Islet precursor cell (in vitro differentiated cells): ENCODE measurements at regions not wholly inside any gene's neighbourhood (a gene's known extent, or its start where the extent isn't known, plus 50 kb on each side); places are given as distances from the start of the nearest gene placed in this dataset.
"Not testable (repeated sequence)": the region's sequence is repeated elsewhere in the genome, so short reads cannot be mapped to it uniquely, and the experiment has no call there.

ENCODE experiments used
- DNase-seq: peaks from one replicate; pipeline ENCODE4 v3.0.0-alpha.2; 2018

DNA sequence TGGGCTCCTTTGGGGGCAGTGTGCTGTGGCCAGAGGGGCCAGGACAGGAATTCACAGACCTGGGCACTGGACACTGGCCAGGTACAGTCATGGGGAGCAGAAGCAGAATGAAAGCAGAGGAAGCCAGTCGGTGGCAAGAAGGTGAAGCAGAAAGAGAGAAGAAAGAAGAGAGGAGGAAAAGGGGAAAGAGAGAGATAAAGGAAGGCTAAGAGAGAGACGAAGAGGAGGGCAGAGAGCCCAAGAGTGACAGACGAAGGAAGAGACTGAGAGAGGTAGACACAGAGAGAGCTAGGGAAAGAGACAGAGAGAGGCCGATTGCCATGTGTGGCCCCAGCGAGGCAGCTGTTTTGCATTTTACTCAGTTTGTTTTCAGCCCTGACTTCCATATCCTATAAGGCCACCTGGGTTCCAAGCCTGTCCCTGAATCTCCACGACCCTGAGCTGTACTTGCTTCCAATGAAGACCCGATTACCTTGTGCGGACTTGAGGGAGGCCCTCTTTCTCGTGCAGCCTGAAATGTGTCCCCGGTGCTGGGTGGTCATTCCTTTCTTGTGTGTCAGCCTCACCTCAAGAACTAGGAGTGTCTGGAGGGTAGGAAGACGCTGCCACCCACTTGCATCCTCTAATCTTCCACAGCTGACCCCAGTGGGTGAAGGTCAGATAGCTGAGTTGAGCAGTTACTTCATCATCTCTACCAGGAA, 73.9 kb downstream of the LSM3 start:
- DNase-seq: no peak

DNA sequence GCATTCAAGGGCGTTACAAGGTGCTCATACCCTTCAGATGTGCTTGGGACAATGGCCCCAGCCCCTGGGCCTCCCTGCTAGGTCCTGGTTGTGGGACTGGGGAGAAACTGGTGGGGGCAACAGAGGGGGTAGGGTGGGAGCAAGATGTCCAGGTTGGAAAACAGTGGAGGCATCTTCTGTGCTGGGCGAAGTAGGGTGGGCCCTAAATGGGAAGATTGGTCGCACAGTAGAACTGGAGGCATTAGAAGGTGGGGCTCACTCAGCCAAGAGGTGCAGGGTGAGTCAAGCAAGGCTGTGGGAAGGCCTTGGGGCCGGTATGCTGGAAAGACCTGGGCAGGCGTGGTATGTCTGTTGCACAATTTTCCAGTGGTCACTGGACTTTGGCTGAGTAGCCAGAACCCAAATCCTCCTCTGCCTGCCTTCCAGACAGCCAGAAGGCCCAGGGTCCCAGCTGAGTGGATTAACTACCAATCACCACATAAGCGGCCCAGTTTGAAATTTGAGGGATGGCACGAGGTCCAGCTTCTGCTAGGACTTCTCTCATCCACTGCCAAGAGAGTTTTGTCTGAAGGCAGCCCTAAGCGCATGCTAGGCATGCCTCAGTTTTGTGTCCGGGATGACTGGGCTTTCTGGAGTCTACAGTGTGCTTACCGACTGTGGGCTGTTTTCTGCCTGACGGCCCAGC, 74.5 kb downstream of the LSM3 start:
- DNase-seq: peak; percentile 78

DNA sequence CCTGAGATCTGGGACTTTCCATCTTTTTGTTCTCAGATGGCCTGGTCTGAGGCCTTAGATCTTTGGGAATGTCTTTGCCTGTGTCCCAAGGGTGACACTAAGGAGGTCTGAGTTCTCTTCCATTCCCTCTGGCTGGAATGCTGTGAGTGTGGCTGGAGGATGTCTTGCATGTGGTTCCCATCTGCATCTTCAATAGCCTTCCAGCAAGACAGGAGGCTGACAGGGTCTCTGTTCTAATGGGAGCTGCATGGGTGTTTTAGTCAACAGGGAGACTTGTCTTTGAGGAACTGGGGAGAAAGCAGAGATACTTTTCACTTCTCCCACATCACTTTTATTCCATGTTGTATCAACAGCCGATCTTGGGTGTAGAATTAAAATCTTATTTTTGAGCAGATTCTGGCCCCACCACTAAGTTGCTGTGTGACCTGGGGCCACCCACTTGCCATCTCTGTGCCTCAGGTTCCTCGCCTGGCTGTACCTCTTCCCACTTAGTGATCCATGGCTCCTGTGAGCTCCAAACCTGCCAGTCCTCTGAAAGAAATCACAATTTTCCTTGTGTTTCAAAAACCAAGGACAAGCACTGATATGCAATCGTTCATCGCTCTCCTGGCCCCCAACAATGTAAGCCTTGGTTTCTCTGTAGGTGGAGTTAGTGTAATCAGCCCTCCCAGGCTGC, 75.2 kb downstream of the LSM3 start:
- DNase-seq: no peak

DNA sequence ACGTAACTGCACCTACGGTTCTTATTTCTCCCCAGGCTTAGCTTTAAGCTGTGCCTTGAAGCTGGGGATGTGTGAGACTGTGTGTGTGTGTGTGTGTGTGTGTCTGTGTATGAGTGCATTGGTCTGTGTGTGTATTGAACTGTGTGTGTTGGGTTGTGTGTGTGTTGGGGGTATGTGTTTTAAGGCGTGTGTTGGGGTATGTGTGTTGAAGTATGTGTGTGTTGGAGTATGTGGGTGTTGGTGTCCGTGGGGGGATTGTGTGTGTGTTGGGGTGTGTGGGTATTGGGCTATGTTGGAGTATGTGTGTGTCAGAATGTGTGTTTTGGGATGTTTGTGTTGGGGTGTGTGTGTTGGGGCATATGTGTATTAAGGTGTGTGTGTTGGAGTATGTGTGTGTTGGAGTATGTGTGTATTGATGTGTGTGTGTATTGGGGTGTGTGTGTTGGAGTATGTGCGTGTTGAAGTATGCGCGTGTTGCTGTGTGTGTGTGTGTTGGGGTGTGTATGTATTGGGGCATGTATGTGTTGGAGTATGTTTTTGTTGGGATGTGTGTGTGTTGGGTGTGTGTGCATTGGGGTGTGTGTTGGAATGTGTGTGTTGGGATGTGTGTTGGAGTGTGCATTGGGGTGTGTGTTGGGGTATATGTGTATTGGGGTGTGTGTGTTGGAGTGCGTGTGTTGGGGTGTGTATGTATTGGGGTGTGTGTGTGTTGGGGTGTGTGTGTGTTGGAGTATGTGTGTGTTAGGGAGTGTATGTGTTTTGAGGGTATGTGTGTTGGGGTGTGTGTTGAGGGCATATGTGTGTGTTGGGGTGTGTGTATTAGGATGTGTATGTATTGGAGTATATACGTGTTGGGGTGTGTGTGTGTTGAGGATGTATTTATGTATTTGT, 76.4 kb downstream of the LSM3 start:
- DNase-seq: no peak

DNA sequence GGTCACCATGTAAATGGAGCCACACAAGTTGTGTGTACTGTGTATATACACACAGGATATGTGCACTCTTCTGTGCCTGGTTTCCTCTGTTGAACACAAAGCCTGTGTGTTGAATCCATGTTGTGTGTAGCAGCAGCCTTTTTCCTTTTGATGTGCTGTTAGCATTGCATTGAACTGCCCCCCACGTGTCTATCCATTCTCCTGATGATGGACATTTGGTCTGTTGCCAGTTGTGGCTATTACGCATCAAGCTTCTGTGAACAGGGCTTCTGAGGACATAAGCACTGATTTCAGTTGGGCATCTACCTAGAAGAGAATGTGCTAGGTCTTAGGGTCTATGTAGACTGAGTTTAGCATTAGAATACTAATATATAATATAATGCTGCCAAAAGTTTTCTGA, 77.4 kb downstream of the LSM3 start:
- DNase-seq: no peak

DNA sequence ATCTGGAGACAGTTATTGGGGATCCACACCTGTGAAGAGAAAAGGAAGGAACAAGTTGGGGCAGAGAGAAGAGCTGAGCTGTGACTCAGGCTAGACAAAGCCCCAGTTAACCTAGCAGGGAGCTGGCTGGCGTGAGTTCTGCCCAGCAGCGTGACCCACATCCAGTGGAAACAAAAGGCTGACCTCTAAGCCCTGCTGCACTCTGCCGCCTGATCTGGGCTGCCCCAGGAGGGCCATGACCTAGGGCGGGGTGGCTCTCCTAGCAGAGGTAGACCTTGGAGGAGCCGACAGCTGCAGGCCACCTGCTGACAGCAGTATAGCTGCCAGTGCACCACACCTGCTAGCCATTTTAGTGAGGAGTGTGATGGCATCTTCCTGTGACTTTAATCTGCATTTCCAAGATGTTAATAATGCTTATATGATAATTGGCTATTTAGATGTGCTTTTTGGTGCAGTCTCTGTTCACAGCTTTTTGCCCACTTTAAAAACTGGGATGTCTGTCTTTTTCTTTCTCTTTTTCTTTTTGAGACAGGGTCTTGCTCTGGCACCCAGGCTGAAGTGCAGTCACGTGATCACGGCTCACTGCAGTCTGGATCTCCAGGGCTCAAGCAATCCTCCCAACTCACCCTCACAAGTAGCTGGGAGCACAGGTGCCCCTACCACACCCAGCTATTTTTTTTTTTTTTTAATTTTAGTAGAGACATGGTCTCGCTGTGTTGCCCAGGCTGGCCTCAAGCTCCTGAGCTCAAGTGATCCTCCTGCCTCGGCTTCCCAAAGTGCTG, 78.1 kb downstream of the LSM3 start:
- no peak for DNase-seq

DNA sequence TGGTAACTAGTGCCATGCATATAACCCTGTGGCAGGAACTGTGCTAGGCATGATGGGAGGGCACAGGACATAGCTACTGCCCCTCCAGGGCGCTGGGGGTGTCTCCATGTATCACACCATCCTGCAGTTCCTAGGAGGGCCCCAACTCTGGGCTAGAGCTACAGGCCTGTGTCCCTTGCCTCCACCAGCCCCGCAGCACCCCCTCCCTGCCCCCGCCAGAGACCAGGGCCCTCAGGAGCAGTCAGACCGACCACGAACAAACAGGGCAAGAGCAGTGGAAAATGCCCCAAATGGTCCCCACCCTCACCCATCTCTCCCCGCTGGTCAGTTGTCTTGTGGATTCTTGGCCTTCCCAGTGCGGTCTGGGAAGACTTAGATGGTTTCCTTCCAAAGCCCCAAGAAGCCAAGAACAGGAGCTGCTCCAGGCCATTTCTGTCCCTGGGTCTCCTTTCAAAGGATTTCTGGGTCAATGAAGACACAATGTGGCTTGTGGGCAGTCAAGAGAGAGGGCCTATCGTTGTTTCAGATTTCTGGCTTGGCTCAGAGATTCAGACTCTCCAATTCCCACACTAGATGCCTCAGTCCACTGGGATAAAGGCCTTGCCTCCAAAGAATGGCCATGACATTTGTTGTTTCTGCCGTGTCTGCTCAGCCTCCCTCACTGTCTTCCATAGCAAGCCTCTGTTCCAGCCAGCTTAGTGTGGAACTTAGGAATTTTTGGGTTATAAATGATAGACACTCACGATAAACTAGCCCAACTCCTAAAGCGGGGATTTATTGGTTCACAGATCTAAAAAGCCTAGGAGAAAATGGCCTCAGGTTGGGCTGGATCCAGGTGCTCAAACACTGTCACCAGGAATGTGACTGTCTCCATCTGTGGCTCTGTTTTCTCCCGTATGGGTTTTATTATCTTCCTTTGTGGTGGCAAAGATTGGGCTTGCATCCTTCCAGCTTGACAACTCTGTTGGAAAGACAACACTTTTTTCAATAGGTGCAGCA, 80.6 kb downstream of the LSM3 start:
- DNase-seq: no peak

DNA sequence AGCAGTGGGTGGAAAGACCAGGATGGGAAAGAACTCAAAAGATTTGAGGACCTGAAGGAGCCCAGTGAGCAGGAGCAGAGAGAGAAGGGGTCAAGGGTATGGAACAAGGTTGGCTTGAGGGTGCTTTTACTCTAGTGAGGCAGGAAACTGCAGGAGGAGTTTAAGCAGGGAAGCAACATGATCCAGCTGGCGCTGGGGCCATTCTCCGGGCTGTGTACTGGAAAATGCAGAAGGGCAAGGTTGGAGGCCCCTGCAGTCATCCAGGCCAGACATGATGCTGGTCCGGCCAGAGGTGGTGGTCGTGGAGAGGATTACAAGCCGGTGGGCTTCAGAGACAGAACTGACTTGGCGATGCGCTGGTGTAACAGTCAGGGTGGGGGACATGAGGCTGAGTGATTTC, 81.8 kb downstream of the LSM3 start:
- DNase-seq: no peak

DNA sequence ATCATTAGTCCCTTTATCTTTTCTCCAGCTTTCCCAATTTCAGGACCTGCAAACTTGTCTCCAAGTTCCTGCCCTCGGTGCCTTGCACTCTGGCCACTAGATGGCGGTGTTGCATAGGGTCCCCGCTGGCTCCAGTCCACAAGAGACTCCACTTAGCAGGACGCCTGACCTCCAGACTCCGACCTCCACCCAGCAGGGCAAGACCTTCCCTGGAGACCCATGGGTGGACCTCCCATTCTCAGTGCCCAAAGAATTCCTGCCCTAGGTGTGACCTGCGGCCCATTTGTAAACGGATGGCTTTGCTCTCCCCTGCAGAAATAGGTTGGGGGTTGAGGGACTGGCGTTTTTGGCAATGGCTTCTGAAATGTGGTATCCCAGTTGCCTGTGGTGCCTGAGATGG, 82.6 kb downstream of the LSM3 start:
- DNase-seq: peak; percentile 94

DNA sequence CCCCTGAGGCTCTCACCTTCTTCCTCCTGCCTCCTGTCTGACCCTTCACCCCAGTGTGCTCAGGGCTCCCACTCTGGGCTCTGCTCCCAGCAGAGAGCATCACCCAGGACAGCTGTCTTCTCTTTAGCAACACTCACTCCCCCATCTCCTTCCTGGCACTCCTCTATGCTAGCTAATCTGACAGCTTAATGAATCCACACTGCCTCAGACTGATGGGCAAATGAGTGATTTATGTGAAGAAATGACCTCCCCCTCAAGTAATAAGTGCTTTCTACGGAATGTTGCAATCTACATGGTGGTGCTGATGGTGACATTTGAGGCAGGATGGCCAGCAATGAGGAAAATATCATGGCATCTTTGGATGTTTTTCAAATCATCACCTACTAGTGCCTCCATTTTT, 83.6 kb downstream of the LSM3 start:
- DNase-seq: no peak

DNA sequence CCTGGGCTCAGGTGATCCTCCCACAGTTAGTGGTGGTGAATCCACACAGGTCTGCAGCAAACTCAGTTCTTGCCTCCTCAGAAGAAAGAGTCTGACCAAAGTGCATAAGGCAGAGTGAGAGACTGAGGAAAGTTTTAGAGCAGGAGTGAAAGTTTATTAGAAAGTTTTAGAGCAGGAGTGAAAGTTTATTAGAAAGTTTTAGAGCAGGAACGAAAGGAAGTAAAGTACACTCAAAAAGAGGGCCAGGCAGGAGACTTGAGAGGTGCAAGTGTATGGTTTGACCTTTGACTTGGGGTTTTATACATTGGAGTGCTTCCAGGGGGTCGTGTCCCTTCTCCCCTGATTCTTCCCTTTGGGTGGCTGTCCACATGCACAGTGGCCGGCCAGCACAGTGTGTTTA, 84.2 kb downstream of the LSM3 start:
- no peak for DNase-seq

DNA sequence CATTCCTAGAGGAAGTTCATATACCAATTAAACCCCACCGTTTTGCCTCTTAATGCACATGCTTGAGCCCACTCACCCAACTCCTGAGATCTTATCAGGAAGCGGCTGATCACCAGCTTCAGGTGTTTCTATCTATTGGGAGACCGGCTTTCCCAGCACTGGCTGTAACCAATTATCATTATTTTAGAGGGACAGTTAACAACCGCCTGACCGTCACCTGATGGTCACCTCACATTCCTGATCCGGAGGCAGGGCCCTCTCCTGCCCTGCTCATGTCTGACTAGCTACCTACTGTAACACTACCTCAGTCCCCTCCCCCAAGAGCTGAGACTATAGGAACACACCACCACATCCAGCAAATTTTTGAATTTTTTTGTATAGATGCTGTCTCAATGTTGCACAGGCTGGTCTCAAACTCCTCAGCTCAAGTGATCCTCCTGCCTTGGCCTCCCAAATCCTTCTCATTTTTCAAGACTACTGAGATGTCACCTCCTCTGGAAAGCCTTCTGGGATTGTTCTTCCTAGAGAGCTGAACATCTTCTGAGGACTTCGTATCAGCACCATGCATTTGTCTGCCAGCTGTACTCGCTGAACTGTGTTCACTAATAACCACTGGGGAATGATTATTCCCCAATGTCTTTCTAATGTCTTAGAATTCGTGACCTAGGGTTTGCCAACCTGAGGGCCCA, 84.8 kb downstream of the LSM3 start:
- peak; percentile 66 for DNase-seq

DNA sequence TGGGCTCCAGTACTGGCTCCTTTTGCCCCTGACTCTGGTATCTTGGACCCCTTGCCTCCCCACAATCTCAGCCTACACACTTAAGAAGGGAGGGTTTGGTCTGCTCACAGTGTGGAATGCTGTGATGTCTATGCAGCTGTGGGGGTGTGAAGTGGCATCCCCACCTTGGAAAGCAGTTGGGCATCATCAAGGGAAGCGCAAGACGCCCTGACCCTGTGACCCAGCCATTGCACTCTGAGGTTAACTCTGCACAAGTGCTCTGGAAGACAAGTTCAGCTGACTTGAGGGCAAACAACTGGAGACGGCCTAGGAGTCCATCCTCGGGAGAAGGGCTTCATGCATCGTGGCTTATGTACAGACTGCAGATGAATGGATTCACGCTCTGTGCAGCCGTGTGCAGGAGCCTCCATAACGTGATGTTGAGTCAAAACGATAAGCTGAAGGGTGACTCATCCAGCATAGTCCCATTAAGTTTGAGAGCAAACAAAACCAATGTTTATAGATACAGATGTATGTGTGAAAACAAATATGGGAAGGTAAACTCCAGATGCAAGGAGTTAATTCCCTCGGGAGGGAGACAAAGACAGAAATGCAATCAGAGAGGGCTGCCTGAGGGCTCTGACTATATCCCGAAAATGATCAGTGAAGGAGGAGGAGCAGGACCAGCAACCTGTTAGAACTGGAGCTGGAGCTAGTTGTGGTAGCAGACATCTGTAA, 86.8 kb downstream of the LSM3 start:
- DNase-seq: no peak

DNA sequence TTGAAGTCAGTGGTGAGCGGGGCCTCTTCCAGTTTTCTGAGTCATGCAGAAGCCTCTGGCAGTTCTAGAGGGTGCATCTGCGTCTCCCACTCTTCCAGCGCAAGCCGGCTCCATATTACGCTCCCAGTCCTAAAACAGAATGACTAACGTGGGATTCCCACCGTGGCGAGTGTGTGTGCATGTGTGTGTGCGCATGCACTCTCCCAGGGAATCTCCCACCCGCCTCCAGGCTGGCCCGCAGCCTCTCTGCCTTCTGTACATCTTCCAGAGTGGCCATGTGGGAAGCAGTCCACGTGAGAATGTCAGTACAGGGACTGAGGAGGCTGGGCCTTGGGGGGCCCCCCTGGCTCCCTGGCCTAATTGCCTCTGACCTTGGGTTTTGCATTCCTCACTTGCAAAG, 87.7 kb downstream of the LSM3 start:
- DNase-seq: peak; percentile 71

DNA sequence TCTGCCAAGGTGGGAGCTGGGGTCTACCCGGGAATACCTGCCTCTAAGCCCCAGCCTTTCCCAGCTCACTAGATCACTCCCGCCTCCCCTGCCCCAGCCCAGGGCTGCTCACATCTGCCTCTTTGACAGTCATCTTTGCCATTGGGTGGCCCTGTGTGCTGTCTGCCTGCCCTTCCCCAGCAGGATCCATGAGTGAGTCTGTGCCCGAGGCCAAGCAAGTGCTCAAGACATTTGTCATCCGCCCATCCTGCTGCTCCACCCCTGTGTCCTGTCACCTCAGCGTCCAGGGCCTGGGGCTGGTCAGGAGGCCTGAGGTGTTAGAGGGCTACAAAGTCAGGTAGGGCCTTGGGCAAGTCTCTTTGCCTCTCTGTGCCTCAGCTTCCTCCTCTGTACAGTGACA, 89.4 kb downstream of the LSM3 start:
- peak; percentile 89 for DNase-seq

DNA sequence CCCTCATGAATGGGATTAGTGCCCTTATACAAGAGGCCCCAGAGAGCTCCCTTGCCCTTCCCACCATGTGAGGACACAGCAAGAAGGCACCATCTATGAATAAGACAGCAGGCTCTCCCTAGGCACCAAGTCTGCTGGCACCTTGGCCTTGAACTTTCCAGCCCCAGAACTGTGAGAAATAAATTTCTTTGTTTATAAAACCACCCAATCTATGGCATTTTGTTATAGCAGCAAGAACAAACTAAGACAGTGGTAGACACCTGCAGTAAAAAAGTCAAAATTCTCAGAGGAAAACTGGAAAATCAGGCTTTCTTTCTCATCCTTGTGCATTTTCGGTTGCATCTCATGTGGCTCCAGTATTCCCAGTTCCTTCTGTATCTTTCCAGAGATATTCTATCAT, 90.3 kb downstream of the LSM3 start:
- no peak for DNase-seq

DNA sequence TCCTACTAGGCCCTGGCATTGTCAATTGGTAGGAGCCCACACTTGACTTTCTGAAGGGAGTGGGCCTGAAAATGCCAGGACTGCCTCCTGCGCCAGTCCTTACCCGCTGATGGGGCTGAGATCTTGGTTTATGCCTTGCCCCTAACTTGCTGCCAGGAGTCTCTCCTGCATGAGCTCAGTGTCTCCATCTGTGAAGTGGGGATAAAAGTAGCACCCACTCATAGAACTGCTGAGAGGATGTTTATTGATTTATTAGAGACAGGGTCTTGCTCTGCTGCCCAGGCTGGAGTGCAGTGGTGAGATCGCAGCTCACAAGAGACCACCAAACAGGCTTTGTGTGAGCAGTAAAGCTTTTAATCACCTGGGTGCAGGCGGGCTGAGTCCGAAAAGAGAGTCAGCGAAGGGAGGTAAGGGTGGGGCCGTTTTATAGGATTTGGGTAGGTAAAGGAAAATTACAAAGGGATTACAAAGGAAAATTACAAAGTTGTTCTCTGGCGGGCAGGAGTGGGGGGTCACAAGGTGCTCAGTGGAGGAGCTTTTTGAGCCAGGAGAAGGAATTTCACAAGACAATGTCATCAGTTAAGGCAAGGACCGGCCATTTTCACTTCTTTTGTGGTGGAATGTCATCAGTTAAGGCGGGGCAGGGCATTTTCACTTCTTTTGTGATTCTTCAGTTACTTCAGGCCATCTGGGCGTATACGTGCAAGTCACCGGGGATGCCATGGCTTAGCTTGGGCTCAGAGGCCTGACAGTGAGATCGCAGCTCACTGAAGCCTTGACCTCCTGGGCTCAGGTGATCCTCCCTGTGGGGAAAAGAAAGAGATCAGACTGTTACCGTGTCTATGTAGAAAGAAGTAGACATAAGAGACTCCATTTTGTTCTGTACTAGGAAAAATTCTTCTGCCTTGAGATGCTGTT, 93.7 kb downstream of the LSM3 start:
- peak; percentile 58 for DNase-seq

DNA sequence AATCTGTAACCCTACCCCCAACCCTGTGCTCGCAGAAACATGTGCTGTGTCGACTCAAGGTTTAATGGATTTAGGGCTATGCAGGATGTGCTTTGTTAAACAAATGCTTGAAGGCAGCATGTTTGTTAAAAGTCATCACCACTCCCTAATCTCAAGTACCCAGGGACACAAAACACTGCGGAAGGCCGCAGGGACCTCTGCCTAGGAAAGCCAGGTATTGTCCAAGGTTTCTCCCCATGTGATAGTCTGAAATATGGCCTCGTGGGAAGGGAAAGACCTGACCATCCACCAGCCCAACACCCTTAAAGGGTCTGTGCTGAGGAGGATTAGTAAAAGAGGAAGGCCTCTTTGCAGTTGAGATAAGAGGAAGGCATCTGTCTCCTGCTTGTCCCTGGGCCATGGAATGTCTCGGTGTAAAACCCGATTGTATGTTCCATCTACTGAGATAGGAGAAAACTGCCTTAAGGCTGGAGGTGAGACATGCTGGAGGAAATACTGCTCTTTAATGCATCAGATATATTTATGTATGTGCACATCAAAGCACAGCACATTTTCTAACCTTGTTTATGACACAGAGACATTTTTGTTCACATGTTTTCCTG, 94.4 kb downstream of the LSM3 start:
- DNase-seq: not testable (repeated sequence)
